Endothelial cell (in vitro differentiated cells): ENCODE measurements at regions not wholly inside any gene's neighbourhood (a gene's known extent, or its start where the extent isn't known, plus 50 kb on each side); places are given as distances from the start of the nearest gene placed in this dataset.

ENCODE experiments used
- DNase-seq: peaks from one replicate; pipeline ENCODE4 v3.0.0; 2021; ENCODE audit warnings: low spot score
- H3K27ac Mint-ChIP-seq: one replicate; pipeline ENCODE4 v1.8.0; 2021; ENCODE audit warnings: mixed read lengths, inconsistent platforms; ENCODE audit not compliant: unreplicated experiment
- H3K27me3 Mint-ChIP-seq: one replicate; pipeline ENCODE4 v1.8.0; 2021; ENCODE audit warnings: mild to moderate bottlenecking, moderate library complexity, mixed read lengths, inconsistent platforms; ENCODE audit not compliant: unreplicated experiment
- H3K36me3 Mint-ChIP-seq: one replicate; pipeline ENCODE4 v1.8.0; 2021; ENCODE audit warnings: mild to moderate bottlenecking, low read depth, mixed read lengths, inconsistent platforms; ENCODE audit not compliant: unreplicated experiment
- H3K4me1 Mint-ChIP-seq: one replicate; pipeline ENCODE4 v1.8.0; 2021; ENCODE audit warnings: mild to moderate bottlenecking, mixed read lengths, inconsistent platforms; ENCODE audit not compliant: unreplicated experiment
- H3K4me3 Mint-ChIP-seq: one replicate; pipeline ENCODE4 v1.8.0; 2021; ENCODE audit warnings: mild to moderate bottlenecking, mixed read lengths, inconsistent platforms; ENCODE audit not compliant: unreplicated experiment
- H3K9me3 Mint-ChIP-seq: one replicate; pipeline ENCODE4 v1.8.0; 2021; ENCODE audit warnings: mixed read lengths, inconsistent platforms; ENCODE audit not compliant: unreplicated experiment
- TF ChIP-seq, protein P1 (sequence below): fragments of 200-600 bp; sonication (generic); IDR thresholded peaks from one replicate; pipeline ENCODE4 v1.5.0; 2021; ENCODE audit warnings: antibody characterized with exemption; ENCODE audit not compliant: unreplicated experiment

DNA sequence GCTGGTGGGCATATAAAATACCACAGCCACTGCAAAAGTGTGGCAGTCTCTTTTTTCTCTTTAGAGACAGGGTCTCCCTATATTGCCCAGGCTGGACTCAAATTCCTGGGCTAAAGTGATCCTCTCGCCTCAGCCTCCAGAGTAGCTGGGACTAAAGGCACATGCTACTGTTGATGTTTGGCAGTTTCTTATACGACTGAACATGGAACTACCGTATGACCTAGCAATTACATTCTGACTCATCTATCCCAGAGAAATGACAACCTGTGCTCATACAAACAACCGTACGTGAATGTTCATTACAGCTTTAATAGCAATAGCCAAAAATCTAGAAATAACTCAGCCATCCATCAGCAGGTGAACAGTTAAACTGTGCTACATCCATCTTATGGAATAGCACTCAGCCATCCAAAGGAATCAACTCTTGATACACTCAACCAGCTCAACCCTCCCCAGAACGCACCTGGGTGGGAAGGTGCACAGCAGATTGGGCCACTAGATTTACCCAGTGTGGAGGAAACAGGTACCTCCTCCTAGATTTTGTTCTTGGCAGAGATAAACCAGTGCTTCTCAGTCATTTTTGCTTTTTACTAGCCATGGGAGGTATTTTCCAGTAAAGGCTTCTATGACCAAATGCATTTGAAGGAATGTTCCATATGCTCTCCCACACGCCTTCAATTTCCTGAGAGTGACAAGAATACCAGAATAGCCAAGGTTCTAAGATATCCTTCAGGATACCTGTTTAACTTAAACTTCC is 130.5 kb downstream of the MED15 start:
- no peaks in the 10 kb centered on the region for H3K36me3 Mint-ChIP-seq
- no peak for DNase-seq
- TF ChIP-seq, protein P1, sequence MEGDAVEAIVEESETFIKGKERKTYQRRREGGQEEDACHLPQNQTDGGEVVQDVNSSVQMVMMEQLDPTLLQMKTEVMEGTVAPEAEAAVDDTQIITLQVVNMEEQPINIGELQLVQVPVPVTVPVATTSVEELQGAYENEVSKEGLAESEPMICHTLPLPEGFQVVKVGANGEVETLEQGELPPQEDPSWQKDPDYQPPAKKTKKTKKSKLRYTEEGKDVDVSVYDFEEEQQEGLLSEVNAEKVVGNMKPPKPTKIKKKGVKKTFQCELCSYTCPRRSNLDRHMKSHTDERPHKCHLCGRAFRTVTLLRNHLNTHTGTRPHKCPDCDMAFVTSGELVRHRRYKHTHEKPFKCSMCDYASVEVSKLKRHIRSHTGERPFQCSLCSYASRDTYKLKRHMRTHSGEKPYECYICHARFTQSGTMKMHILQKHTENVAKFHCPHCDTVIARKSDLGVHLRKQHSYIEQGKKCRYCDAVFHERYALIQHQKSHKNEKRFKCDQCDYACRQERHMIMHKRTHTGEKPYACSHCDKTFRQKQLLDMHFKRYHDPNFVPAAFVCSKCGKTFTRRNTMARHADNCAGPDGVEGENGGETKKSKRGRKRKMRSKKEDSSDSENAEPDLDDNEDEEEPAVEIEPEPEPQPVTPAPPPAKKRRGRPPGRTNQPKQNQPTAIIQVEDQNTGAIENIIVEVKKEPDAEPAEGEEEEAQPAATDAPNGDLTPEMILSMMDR, result no peak
- no peak overlapping the region for H3K27ac Mint-ChIP-seq
- H3K9me3 Mint-ChIP-seq, result no peaks in the 10 kb centered on the region
- H3K4me1 Mint-ChIP-seq, result no peaks in the 10 kb centered on the region
- peaks cover 2% of the 10 kb centered on the region for H3K27me3 Mint-ChIP-seq
- no peak overlapping the region for H3K4me3 Mint-ChIP-seq

DNA sequence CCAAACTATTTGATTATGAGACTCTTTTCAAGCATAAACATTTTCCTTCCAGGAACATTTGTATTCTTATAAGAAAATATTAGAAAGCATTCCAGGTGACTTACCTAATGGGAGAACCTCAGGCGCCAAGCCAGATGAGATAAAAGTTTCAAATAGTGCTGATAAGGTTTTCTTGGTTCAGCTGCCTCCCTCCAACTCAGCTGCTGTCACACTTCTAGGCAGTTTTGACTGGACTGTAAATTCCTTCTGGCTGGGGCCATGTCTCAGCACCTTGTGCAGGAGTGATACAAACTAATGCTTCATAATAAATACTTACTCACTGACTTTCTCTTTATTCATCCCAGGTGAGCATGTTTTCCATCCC is 131.1 kb downstream of the MED15 start:
- Mint-ChIP-seq H3K36me3 (no peaks in the 10 kb centered on the region), H3K27ac (no peak overlapping the region), H3K9me3 (no peaks in the 10 kb centered on the region)

DNA sequence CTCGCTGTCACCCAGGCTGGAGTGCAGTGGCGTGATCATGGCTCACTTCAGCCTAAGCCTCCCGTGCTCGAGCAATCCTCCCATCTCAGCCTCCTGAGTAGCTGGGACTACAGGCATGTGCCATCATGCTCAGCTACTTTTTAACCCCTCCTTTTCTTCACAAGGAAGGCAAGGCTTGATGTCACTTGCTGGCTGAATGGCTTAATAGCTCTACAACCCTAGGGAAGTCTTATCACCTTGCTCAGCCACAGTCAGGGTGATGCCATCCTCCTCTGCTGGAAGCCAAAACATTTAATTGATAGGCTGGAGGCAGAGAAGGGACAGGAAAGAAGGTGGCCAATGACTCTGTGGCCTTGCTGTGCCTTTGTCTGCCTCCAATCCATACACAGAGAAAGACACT is 131.9 kb downstream of the MED15 start:
- no peak overlapping the region for H3K27ac Mint-ChIP-seq

More for the DNA sequence above, 131.1 kb downstream of the MED15 start:
- Mint-ChIP-seq H3K27me3 (peaks cover 2% of the 10 kb centered on the region), H3K4me3 (no peak overlapping the region), H3K4me1 (no peaks in the 10 kb centered on the region)
- TF ChIP-seq, protein P1, result no peak
- DNase-seq, result no peak

DNA sequence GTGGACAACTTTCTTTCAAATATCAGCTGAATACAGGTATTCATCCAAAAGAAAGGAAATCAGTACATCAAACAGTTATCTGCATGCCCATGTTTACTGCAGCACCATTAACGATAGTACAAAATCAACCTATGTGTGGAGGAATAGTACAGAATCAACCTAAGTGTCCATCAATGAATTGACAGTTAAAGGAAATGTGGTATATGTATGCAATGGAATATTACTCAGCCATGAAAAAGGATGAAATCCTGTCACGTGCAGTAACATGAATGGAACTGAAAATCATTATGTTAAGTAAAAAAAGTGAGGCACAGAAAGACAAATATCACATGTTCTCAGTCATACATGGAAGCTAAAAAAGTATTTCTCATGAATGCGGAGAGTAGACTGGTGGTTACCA is 132.3 kb downstream of the MED15 start:
- DNase-seq, result no peak
- no peaks in the 10 kb centered on the region for H3K9me3 Mint-ChIP-seq
- H3K4me3 Mint-ChIP-seq, result no peak overlapping the region
- H3K36me3 Mint-ChIP-seq, result no peaks in the 10 kb centered on the region
- peaks cover 2% of the 10 kb centered on the region for H3K27me3 Mint-ChIP-seq
- TF ChIP-seq, protein P1, result no peak
- H3K4me1 Mint-ChIP-seq, result no peaks in the 10 kb centered on the region
- H3K27ac Mint-ChIP-seq, result no peak overlapping the region

More for the DNA sequence above, 131.9 kb downstream of the MED15 start:
- Mint-ChIP-seq H3K4me1 (no peaks in the 10 kb centered on the region), H3K36me3 (no peaks in the 10 kb centered on the region), H3K4me3 (no peak overlapping the region), H3K9me3 (no peaks in the 10 kb centered on the region), H3K27me3 (peaks cover 2% of the 10 kb centered on the region)
- TF ChIP-seq, protein P1, result no peak
- no peak for DNase-seq

DNA sequence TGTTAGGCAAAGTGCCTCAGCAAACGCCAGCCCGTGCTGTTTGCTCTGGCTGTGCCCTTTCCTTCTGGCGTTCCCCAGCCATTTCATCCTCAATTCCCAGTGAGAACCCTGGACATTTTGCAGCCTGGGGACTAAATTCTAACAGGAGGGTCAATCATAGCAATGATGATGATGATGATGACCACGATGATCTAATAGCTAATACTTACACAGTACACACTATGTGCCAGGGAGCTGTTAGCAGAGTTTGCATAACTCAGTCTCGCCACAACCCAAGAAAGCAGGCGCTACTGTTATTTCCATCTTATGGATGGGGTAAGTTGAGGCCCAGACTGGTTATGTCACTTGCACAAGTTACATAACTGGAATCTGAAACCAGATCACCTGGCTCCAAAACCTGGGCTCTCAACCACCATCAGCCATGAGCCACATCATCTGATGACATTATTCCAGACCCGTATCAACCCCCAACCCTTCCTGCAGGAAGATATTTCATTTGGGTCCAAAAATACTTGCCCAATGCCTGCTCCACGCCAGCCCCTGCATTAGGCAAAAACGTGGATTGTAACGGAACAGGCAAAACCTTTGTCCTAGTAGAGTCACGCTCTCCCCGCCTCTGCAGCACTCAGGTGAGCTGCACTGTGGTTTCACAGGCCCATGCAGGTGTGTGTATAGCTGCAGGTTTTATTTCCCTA is 132.6 kb upstream of the SERPIND1 start:
- Mint-ChIP-seq H3K4me3 (no peak overlapping the region), H3K9me3 (no peaks in the 10 kb centered on the region), H3K4me1 (no peaks in the 10 kb centered on the region), H3K36me3 (no peaks in the 10 kb centered on the region), H3K27me3 (peaks cover 2% of the 10 kb centered on the region), H3K27ac (no peak overlapping the region)
- TF ChIP-seq, protein P1, result no peak
- DNase-seq, result no peak
